Neural cell (in vitro differentiated cells): ENCODE measurements at regions not wholly inside any gene's neighbourhood (a gene's known extent, or its start where the extent isn't known, plus 50 kb on each side); places are given as distances from the start of the nearest gene placed in this dataset.

Experiments used
- H2AFZ ChIP-seq: fragments of 200-600, 300-800 bp; sonication (generic), shearing (Covaris generic); 2 replicates; pipeline ENCODE4 v1.6.0; 2014; ENCODE audit warnings: low read depth, mild to moderate bottlenecking, antibody characterized with exemption, low read length, moderate library complexity
- H3F3A ChIP-seq: fragments of 200-600 bp; shearing (Covaris generic); 2 replicates; pipeline ENCODE4 v1.6.1; 2016; ENCODE audit warnings: mild to moderate bottlenecking, moderate library complexity, mixed read lengths, antibody characterized with exemption, low read length; ENCODE audit not compliant: insufficient read depth, poor library complexity, severe bottlenecking
- H3K27ac ChIP-seq: fragments of 200-600, 300-800 bp; sonication (generic), shearing (Covaris generic); 2 replicates; pipeline ENCODE4 v1.5.1; 2014; ENCODE audit warnings: mild to moderate bottlenecking, low read length, moderate library complexity
- H3K27me3 ChIP-seq: fragments of 300-800, 200-600 bp; sonication (generic), shearing (Covaris generic); 2 replicates; pipeline ENCODE4 v1.6.0; 2014; ENCODE audit warnings: mild to moderate bottlenecking, low read depth, low read length, moderate library complexity; ENCODE audit not compliant: insufficient read depth
- H3K36me3 ChIP-seq: fragments of 300-800, 200-600 bp; sonication (generic), shearing (Covaris generic); 2 replicates; pipeline ENCODE4 v1.5.1; 2014; ENCODE audit warnings: mild to moderate bottlenecking, antibody characterized with exemption, low read length, moderate library complexity; ENCODE audit not compliant: insufficient read depth
- H3K4me2 ChIP-seq: fragments of 300-800, 200-600 bp; sonication (generic), shearing (Covaris generic); 2 replicates; pipeline ENCODE4 v1.6.0; 2014; ENCODE audit warnings: mild to moderate bottlenecking, low read length
- H3K4me3 ChIP-seq: fragments of 300-800, 200-600 bp; sonication (generic), shearing (Covaris generic); 2 replicates; pipeline ENCODE4 v1.5.1; 2014; ENCODE audit warnings: mild to moderate bottlenecking, low read length, moderate library complexity
- H3K79me2 ChIP-seq: fragments of 200-600 bp; shearing (Covaris generic); replicated peaks from 2 replicates; pipeline ENCODE4 v1.6.0; 2014; ENCODE audit warnings: mild to moderate bottlenecking, low read length, moderate library complexity; ENCODE audit not compliant: insufficient read depth
- H3K9ac ChIP-seq: fragments of 300-800, 200-600 bp; sonication (generic), shearing (Covaris generic); 2 replicates; pipeline ENCODE4 v1.6.1; 2016; ENCODE audit warnings: mild to moderate bottlenecking, low read length, mixed read lengths
- H3K9me2 ChIP-seq: fragments of 200-600 bp; shearing (Covaris generic); 2 replicates; pipeline ENCODE4 v1.6.1; 2016; ENCODE audit warnings: mild to moderate bottlenecking, low read length, mixed read lengths; ENCODE audit not compliant: insufficient read depth
- H3K9me3 ChIP-seq: fragments of 200-600, 300-800 bp; sonication (generic), shearing (Covaris generic); 2 replicates; pipeline ENCODE4 v1.6.1; 2016; ENCODE audit warnings: mild to moderate bottlenecking, mixed run types, low read length, moderate library complexity, mixed read lengths
- H4K20me1 ChIP-seq: fragments of 200-600 bp; shearing (Covaris generic); 2 replicates; pipeline ENCODE4 v1.6.1; 2016; ENCODE audit warnings: mild to moderate bottlenecking, mixed run types; ENCODE audit not compliant: insufficient read depth
- EP300 ChIP-seq: fragments of 450-650 bp; conservative IDR thresholded peaks from 2 replicates; pipeline ENCODE4 v1.6.1; 2014; ENCODE audit warnings: antibody characterized with exemption, mild to moderate bottlenecking, moderate library complexity; ENCODE audit not compliant: poor library complexity, severe bottlenecking
- EZH2 ChIP-seq: fragments of 200-600, 300-800 bp; shearing (Covaris generic), sonication (generic); IDR thresholded peaks from 2 replicates; pipeline ENCODE4 v1.6.1; 2014; ENCODE audit warnings: antibody characterized with exemption, low read length, borderline replicate concordance, mild to moderate bottlenecking; ENCODE audit not compliant: insufficient read depth, poor library complexity, severe bottlenecking
- MXI1 ChIP-seq: fragments of 450-650 bp; conservative IDR thresholded peaks from 2 replicates; pipeline ENCODE4 v1.6.1; 2014; ENCODE audit warnings: antibody characterized with exemption, mild to moderate bottlenecking; ENCODE audit not compliant: poor library complexity, severe bottlenecking
- POLR2AphosphoS5 ChIP-seq: IDR thresholded peaks from 2 replicates; pipeline ENCODE4 v1.6.1; 2012
- RAD21 ChIP-seq: fragments of 450-650 bp; conservative IDR thresholded peaks from 2 replicates; pipeline ENCODE4 v1.6.1; 2014; ENCODE audit warnings: antibody characterized with exemption, mild to moderate bottlenecking, moderate library complexity
- SMC3 ChIP-seq: fragments of 450-650 bp; conservative IDR thresholded peaks from 2 replicates; pipeline ENCODE4 v1.6.1; 2014; ENCODE audit warnings: antibody characterized with exemption, mild to moderate bottlenecking, moderate library complexity; ENCODE audit not compliant: poor library complexity
- TAF1 ChIP-seq: IDR thresholded peaks from 2 replicates; pipeline ENCODE4 v1.6.1; 2012; ENCODE audit warnings: low read depth
- TF ChIP-seq, protein P1 (sequence below): IDR thresholded peaks from 2 replicates; pipeline ENCODE4 v1.6.1; 2012; ENCODE audit warnings: borderline replicate concordance
- TF ChIP-seq, protein P2 (sequence below): fragments of 450-650 bp; IDR thresholded peaks from 2 replicates; pipeline ENCODE4 v1.5.1; 2014; ENCODE audit warnings: antibody characterized with exemption, mild to moderate bottlenecking, moderate library complexity; ENCODE audit not compliant: poor library complexity, severe bottlenecking

DNA sequence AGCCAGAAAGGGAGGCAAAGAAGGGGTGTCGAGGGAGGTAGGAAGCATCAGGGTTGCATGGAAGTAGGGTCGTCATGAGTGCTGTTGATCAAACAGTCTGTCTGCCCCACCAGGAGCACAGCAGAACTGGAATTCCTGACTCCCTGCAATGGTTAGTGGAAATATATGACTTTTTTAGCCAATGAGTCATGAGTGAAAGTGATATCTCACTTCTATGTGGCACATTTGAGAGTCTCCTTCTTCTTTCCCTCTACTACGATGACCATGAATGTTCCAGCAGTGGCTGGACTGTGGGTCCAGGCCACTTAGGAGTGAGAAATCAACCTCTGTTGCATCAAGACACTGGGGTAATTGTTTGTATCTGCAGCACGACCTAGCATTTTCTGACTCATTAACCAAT lies 199.5 kb downstream of the TTC32 start:
- no peaks in the 10 kb centered on the region for H3K36me3 ChIP-seq
- TF ChIP-seq MXI1 (no peak), EP300 (no peak), TAF1 (no peak), RAD21 (no peak), POLR2AphosphoS5 (no peak), EZH2 (no peak), SMC3 (no peak)
- TF ChIP-seq, protein P1, sequence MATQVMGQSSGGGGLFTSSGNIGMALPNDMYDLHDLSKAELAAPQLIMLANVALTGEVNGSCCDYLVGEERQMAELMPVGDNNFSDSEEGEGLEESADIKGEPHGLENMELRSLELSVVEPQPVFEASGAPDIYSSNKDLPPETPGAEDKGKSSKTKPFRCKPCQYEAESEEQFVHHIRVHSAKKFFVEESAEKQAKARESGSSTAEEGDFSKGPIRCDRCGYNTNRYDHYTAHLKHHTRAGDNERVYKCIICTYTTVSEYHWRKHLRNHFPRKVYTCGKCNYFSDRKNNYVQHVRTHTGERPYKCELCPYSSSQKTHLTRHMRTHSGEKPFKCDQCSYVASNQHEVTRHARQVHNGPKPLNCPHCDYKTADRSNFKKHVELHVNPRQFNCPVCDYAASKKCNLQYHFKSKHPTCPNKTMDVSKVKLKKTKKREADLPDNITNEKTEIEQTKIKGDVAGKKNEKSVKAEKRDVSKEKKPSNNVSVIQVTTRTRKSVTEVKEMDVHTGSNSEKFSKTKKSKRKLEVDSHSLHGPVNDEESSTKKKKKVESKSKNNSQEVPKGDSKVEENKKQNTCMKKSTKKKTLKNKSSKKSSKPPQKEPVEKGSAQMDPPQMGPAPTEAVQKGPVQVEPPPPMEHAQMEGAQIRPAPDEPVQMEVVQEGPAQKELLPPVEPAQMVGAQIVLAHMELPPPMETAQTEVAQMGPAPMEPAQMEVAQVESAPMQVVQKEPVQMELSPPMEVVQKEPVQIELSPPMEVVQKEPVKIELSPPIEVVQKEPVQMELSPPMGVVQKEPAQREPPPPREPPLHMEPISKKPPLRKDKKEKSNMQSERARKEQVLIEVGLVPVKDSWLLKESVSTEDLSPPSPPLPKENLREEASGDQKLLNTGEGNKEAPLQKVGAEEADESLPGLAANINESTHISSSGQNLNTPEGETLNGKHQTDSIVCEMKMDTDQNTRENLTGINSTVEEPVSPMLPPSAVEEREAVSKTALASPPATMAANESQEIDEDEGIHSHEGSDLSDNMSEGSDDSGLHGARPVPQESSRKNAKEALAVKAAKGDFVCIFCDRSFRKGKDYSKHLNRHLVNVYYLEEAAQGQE, result no peak
- TF ChIP-seq, protein P2, sequence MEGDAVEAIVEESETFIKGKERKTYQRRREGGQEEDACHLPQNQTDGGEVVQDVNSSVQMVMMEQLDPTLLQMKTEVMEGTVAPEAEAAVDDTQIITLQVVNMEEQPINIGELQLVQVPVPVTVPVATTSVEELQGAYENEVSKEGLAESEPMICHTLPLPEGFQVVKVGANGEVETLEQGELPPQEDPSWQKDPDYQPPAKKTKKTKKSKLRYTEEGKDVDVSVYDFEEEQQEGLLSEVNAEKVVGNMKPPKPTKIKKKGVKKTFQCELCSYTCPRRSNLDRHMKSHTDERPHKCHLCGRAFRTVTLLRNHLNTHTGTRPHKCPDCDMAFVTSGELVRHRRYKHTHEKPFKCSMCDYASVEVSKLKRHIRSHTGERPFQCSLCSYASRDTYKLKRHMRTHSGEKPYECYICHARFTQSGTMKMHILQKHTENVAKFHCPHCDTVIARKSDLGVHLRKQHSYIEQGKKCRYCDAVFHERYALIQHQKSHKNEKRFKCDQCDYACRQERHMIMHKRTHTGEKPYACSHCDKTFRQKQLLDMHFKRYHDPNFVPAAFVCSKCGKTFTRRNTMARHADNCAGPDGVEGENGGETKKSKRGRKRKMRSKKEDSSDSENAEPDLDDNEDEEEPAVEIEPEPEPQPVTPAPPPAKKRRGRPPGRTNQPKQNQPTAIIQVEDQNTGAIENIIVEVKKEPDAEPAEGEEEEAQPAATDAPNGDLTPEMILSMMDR, result no peak
- no peak overlapping the region for H2AFZ ChIP-seq
- H3K9ac ChIP-seq, result no peak overlapping the region
- H3K9me2 ChIP-seq, result no peaks in the 10 kb centered on the region
- no peaks in the 10 kb centered on the region for H3F3A ChIP-seq
- no peak overlapping the region for H3K27ac ChIP-seq
- H3K79me2 ChIP-seq, result no peaks in the 10 kb centered on the region
- peaks cover 4% of the 10 kb centered on the region for H3K9me3 ChIP-seq
- H3K4me3 ChIP-seq, result no peak overlapping the region
- H3K4me2 ChIP-seq, result no peak overlapping the region
- H3K27me3 ChIP-seq, result no peaks in the 10 kb centered on the region
- H4K20me1 ChIP-seq, result no peaks in the 10 kb centered on the region

DNA sequence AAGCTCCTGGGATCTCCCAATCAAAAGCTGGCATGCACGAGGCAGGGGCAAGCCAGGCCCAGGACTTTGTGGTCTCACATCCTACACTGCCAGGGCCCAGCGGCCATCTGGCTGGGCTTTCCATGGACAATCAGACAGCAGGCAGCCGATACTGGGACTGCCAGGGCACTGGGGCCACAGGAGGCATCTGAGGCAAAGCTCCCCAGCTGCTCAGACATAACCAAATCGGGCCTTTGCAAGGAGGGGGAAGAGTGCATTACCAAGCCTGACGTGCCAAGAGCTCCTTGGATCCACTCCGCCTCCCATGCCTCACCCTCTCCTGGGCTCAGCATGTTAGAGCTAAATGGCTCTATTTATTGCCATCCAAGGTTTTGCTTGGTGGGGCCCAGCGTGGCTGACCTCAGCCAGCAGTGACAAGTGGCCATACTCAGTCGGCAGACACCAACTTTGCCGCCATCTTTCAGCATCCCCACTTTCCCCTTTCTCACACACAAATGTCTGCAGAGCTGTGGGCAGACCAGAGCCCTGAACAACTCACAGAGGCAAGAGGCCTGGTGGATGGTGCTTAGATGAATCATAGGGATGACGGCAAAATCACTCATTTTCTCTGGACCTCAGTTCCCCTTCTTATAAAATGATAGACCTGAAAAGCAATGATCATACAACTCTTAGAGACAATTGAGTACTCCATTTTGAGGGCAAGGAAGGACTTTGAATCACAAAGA lies 200.8 kb downstream of the TTC32 start:
- no peaks in the 10 kb centered on the region for H3F3A ChIP-seq
- H3K36me3 ChIP-seq, result no peaks in the 10 kb centered on the region
- no peaks in the 10 kb centered on the region for H4K20me1 ChIP-seq
- H3K27me3 ChIP-seq, result no peaks in the 10 kb centered on the region
- H3K4me2 ChIP-seq, result no peak overlapping the region
- H3K27ac ChIP-seq, result no peak overlapping the region
- H3K9me2 ChIP-seq, result no peaks in the 10 kb centered on the region
- H2AFZ ChIP-seq, result no peak overlapping the region
- no peak overlapping the region for H3K9ac ChIP-seq
- H3K9me3 ChIP-seq, result peaks cover 4% of the 10 kb centered on the region
- TF ChIP-seq TAF1 (no peak), MXI1 (no peak), POLR2AphosphoS5 (no peak), SMC3 (no peak), EZH2 (no peak), EP300 (no peak), RAD21 (no peak)
- TF ChIP-seq, protein P1, result no peak
- TF ChIP-seq, protein P2, result no peak
- H3K4me3 ChIP-seq, result no peak overlapping the region
- no peaks in the 10 kb centered on the region for H3K79me2 ChIP-seq
